ENCODE measurements at regions not wholly inside any gene's neighbourhood (a gene's known extent, or its start where the extent isn't known, plus 50 kb on each side); places are given as distances from the start of the nearest gene placed in this dataset.
"Not testable (repeated sequence)": the region's sequence is repeated elsewhere in the genome, so short reads cannot be mapped to it uniquely, and the experiment has no call there.

DNA sequence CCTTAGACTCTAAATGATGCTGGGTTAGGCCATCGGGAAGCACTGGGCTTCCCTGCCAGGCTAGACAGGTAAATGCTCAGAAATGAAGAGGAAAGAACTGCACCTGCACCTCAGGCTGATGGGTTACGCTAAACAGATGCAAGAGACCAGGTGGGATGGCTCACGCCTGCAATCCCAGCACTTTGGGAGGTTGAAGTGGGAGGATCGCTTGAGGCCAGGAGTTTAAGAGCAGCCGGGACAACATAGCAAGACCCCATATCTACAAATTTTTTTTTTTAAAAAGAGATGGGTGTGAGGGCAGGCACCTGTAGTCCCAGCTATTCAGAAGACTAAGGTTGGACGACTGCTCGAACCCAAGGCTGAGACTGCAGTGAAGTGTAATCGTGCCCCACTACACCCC lies 634.7 kb downstream of the UQCRFS1 start:
- no peaks in the 10 kb centered on the region for H3K27me3 ChIP-seq
- no peaks in the 10 kb centered on the region for H3K9me3 ChIP-seq
- intact Hi-C loops (cut with DNase I): no loop called here
- H3K4me1 ChIP-seq: no peaks in the 10 kb centered on the region
- no peak overlapping the region for H3K4me3 ChIP-seq
- TF ChIP-seq POLR2A (IDR thresholded peaks at IDR 0.05): no peak
- TF ChIP-seq POLR2AphosphoS5 (IDR thresholded peaks at IDR 0.05; ENCODE audit: insufficient read depth in 1 of 2, low read depth in 1 of 2): no peak
- TF ChIP-seq, protein P1, sequence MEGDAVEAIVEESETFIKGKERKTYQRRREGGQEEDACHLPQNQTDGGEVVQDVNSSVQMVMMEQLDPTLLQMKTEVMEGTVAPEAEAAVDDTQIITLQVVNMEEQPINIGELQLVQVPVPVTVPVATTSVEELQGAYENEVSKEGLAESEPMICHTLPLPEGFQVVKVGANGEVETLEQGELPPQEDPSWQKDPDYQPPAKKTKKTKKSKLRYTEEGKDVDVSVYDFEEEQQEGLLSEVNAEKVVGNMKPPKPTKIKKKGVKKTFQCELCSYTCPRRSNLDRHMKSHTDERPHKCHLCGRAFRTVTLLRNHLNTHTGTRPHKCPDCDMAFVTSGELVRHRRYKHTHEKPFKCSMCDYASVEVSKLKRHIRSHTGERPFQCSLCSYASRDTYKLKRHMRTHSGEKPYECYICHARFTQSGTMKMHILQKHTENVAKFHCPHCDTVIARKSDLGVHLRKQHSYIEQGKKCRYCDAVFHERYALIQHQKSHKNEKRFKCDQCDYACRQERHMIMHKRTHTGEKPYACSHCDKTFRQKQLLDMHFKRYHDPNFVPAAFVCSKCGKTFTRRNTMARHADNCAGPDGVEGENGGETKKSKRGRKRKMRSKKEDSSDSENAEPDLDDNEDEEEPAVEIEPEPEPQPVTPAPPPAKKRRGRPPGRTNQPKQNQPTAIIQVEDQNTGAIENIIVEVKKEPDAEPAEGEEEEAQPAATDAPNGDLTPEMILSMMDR (IDR thresholded peaks at IDR 0.05): no peak
- H3K27ac ChIP-seq: no peak overlapping the region
- DNase-seq (ENCODE audit: extremely low spot score in 2 of 2): no peak
- H3K36me3 ChIP-seq: no peaks in the 10 kb centered on the region

DNA sequence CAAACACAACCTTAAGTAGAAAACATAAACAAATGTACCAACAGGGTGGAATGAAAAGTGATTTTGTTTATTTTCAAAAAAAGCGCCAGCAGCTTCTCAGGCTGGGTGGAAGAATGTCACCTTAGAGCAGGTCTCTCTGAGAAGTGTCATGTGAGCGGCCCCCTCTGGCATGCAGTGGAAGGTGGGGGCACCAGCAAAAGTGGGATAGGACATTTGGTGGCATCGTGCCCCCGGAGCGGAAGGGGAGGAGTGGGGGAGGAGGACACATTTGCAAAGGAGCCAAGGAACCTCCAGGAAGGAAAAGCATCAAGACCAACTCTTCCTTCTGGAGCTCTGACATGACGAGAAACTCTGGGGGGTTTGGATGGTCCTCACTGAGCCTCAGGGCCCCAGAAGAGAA lies 635.3 kb downstream of the UQCRFS1 start:
- H3K36me3 ChIP-seq: no peaks in the 10 kb centered on the region
- H3K4me3 ChIP-seq: no peak overlapping the region
- no peaks in the 10 kb centered on the region for H3K27me3 ChIP-seq
- intact Hi-C loops (cut with DNase I): no loop called here
- H3K27ac ChIP-seq: no peak overlapping the region
- no peaks in the 10 kb centered on the region for H3K9me3 ChIP-seq
- TF ChIP-seq, protein P1 (IDR thresholded peaks at IDR 0.05): no peak
- TF ChIP-seq POLR2AphosphoS5 (IDR thresholded peaks at IDR 0.05; ENCODE audit: insufficient read depth in 1 of 2, low read depth in 1 of 2) (no peak), POLR2A (IDR thresholded peaks at IDR 0.05) (no peak)
- DNase-seq (ENCODE audit: extremely low spot score in 2 of 2): no peak
- no peaks in the 10 kb centered on the region for H3K4me1 ChIP-seq

DNA sequence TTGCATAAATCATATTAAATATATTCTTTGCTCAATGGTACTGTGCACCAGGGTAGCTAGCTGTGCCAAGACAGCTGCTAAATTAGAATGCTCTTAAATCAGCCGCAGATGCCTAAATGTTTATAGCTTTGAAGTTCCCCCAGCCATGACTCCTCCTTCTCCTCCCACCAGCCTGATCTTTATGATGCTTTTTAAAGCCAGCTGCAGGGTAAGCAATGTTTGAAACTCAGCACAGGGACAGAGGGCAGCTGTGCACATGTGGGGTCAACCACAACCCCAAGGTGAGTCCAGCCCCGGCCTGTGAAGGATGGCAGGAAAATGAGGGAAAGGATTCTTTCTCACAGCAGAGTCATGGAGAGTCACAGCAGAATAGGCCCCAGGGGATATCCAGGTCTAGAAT lies 635.7 kb downstream of the UQCRFS1 start:
- Histone ChIP-seq H3K36me3 (no peaks in the 10 kb centered on the region), H3K27me3 (no peaks in the 10 kb centered on the region), H3K27ac (no peak overlapping the region), H3K4me1 (no peaks in the 10 kb centered on the region), H3K4me3 (no peak overlapping the region), H3K9me3 (no peaks in the 10 kb centered on the region)
- no peak for DNase-seq (ENCODE audit: extremely low spot score in 2 of 2)
- TF ChIP-seq POLR2A (IDR thresholded peaks at IDR 0.05): no peak
- intact Hi-C loops (cut with DNase I): no loop called here

DNA sequence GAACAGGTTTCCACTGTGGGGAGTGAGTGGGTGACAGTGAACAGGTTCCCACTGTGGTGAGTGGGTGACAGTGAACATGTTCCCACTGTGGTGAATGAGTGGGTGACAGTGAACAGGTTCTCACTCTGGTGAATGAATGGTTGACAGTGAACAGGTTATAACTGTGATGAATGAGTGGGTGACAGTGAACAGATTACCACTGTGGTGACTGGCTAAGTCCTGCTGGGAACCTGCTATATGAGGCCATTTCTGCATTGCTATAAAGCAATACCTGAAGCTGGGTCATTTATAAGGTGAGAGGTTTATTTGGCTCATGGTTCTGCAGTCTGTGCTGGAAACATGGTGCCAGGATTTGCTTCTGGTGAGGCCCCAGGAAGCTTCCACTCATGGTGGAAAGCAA lies 637.1 kb downstream of the UQCRFS1 start:
- Histone ChIP-seq H3K4me1 (no peaks in the 10 kb centered on the region), H3K4me3 (no peak overlapping the region), H3K36me3 (no peaks in the 10 kb centered on the region), H3K27ac (no peak overlapping the region), H3K27me3 (no peaks in the 10 kb centered on the region), H3K9me3 (no peaks in the 10 kb centered on the region)
- no peak for TF ChIP-seq POLR2AphosphoS5 (IDR thresholded peaks at IDR 0.05; ENCODE audit: insufficient read depth in 1 of 2, low read depth in 1 of 2)
- TF ChIP-seq, protein P1 (IDR thresholded peaks at IDR 0.05): no peak
- TF ChIP-seq POLR2A (IDR thresholded peaks at IDR 0.05): no peak
- no peak for DNase-seq (ENCODE audit: extremely low spot score in 2 of 2)
- intact Hi-C loops (cut with DNase I): no loop called here

DNA sequence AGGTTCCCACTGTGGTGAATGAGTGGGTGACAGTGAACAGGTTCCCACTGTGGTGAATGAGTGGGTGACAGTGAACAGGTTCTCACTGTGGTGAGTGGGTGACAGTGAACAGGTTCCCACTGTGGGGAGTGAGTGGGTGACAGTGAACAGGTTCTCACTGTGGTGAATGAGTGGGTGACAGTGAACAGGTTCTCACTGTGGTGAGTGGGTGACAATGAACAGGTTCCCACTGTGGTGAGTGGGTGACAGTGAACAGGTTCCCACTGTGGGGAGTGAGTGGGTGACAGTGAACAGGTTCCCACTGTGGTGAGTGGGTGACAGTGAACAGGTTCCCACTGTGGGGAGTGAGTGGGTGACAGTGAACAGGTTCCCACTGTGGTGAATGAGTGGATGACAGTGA lies 637.6 kb downstream of the UQCRFS1 start:
- H3K27ac ChIP-seq; H3K36me3 ChIP-seq; intact Hi-C loops (cut with DNase I): not testable (repeated sequence)

DNA sequence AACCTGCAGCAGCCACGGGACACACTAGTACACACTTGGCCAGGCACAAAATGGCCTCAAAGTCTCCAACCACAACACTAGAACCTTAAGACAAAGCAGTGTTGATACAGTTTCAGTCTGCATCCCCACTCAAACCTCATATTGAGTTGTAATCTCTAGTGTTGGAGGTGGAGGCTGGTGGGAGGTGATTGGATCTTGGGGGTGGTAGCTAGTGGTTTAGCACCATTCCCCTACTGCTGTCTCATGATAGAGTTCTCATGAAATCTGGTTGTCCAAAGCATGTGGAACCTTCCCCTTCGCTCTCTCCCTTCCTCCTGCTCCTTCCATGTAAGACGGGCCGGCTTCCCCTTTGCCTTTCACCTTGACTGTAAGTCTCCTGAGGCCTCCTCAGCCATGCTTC lies 638.7 kb downstream of the UQCRFS1 start:
- Histone ChIP-seq H3K9me3 (no peaks in the 10 kb centered on the region), H3K27ac (no peak overlapping the region), H3K36me3 (no peaks in the 10 kb centered on the region), H3K27me3 (no peaks in the 10 kb centered on the region), H3K4me3 (no peak overlapping the region), H3K4me1 (no peaks in the 10 kb centered on the region)
- TF ChIP-seq POLR2AphosphoS5 (IDR thresholded peaks at IDR 0.05; ENCODE audit: insufficient read depth in 1 of 2, low read depth in 1 of 2): no peak
- TF ChIP-seq, protein P1 (IDR thresholded peaks at IDR 0.05): no peak
- TF ChIP-seq POLR2A (IDR thresholded peaks at IDR 0.05): no peak
- intact Hi-C loops (cut with DNase I): no loop called here
- DNase-seq (ENCODE audit: extremely low spot score in 2 of 2): no peak

More for the DNA sequence above, 637.6 kb downstream of the UQCRFS1 start:
- not testable (repeated sequence) for H3K9me3 ChIP-seq; H3K4me1 ChIP-seq; DNase-seq (ENCODE audit: extremely low spot score in 2 of 2); H3K4me3 ChIP-seq; H3K27me3 ChIP-seq

Measured in vagina (tissue), 2 donors.